ENCODE measurements at regions not wholly inside any gene's neighbourhood (a gene's known extent, or its start where the extent isn't known, plus 50 kb on each side); places are given as distances from the start of the nearest gene placed in this dataset.
"Not testable (repeated sequence)": the region's sequence is repeated elsewhere in the genome, so short reads cannot be mapped to it uniquely, and the experiment has no call there.

- intact Hi-C loops (cut with DNase I) = loop anchor here in 1 of 2 donors (2.0 kb wide), 1 partner anchor 79 kb away; no protein-coding TSS in a partner anchor
- no peak for DNase-seq (ENCODE audit: low spot score)
Measured at GRCh38 chr6:82617648-82618047, 254.0 kb downstream of the TPBG start.

- intact Hi-C loops (cut with DNase I) = loop anchor here in 1 of 2 donors (2.0 kb wide), 1 partner anchor 77 kb away; no protein-coding TSS in a partner anchor
- no peak for DNase-seq (ENCODE audit: low spot score)
Measured at GRCh38 chr6:82619573-82619972, 256.0 kb downstream of the TPBG start.

- intact Hi-C loops (cut with DNase I) = no loop called here
- no peak for DNase-seq (ENCODE audit: low spot score)
Measured at GRCh38 chr6:82622461-82622860, 258.8 kb downstream of the TPBG start.

- no peak for DNase-seq (ENCODE audit: low spot score)
- intact Hi-C loops (cut with DNase I) = no loop called here
Measured at GRCh38 chr6:82624251-82624650, 260.6 kb downstream of the TPBG start.

GRCh38 chr6:82626946-82627345, 263.3 kb downstream of the TPBG start:
- intact Hi-C loops (cut with DNase I) = not testable (repeated sequence)

GRCh38 chr6:82629921-82630320, 266.3 kb downstream of the TPBG start:
- intact Hi-C loops (cut with DNase I) = no loop called here
- no peak for DNase-seq (ENCODE audit: low spot score)

More at GRCh38 chr6:82626946-82627345, 263.3 kb downstream of the TPBG start:
- not testable (repeated sequence) for DNase-seq (ENCODE audit: low spot score)

- intact Hi-C loops (cut with DNase I) = no loop called here
- no peak for DNase-seq (ENCODE audit: low spot score)
Measured at GRCh38 chr6:82641677-82642076, 278.1 kb downstream of the TPBG start.

- DNase-seq (ENCODE audit: low spot score) = no peak
- intact Hi-C loops (cut with DNase I) = no loop called here
Measured at GRCh38 chr6:82645536-82646230, 282.1 kb downstream of the TPBG start.

GRCh38 chr6:82646231-82646615, 282.6 kb downstream of the TPBG start:
- intact Hi-C loops (cut with DNase I) = no loop called here

GRCh38 chr6:82651845-82652335, 288.3 kb downstream of the TPBG start:
- intact Hi-C loops (cut with DNase I) = no loop called here
- DNase-seq (ENCODE audit: low spot score) = no peak

More at GRCh38 chr6:82646231-82646615, 282.6 kb downstream of the TPBG start:
- no peak for DNase-seq (ENCODE audit: low spot score)

GRCh38 chr6:82679232-82679631, 315.6 kb downstream of the TPBG start:
- DNase-seq (ENCODE audit: low spot score) = no peak
- intact Hi-C loops (cut with DNase I) = no loop called here

- no peak for DNase-seq (ENCODE audit: low spot score)
- intact Hi-C loops (cut with DNase I) = no loop called here
Measured at GRCh38 chr6:82680192-82680591, 316.6 kb downstream of the TPBG start.

GRCh38 chr6:82681119-82681714, 317.6 kb downstream of the TPBG start:
- intact Hi-C loops (cut with DNase I) = no loop called here

GRCh38 chr6:82686719-82687118, 323.1 kb downstream of the TPBG start:
- intact Hi-C loops (cut with DNase I) = no loop called here
- DNase-seq (ENCODE audit: low spot score) = no peak

More at GRCh38 chr6:82681119-82681714, 317.6 kb downstream of the TPBG start:
- DNase-seq (ENCODE audit: low spot score) = no peak

- intact Hi-C loops (cut with DNase I) = no loop called here
- no peak for DNase-seq (ENCODE audit: low spot score)
Measured at GRCh38 chr6:82687855-82688254, 324.2 kb downstream of the TPBG start.

- no peak for DNase-seq (ENCODE audit: low spot score)
- intact Hi-C loops (cut with DNase I) = no loop called here
Measured at GRCh38 chr6:82690283-82690682, 326.7 kb downstream of the TPBG start.

GRCh38 chr6:82691997-82692396, 328.4 kb downstream of the TPBG start:
- intact Hi-C loops (cut with DNase I) = no loop called here
- DNase-seq (ENCODE audit: low spot score) = no peak

GRCh38 chr6:82693094-82693493, 329.5 kb downstream of the TPBG start:
- intact Hi-C loops (cut with DNase I) = no loop called here
- DNase-seq (ENCODE audit: low spot score) = no peak

GRCh38 chr6:82701341-82701740, 337.7 kb downstream of the TPBG start:
- intact Hi-C loops (cut with DNase I) = no loop called here
- no peak for DNase-seq (ENCODE audit: low spot score)

- intact Hi-C loops (cut with DNase I) = no loop called here
- DNase-seq (ENCODE audit: low spot score) = no peak
Measured at GRCh38 chr6:82702574-82702973, 339.0 kb downstream of the TPBG start.

GRCh38 chr6:82703230-82703629, 339.6 kb downstream of the TPBG start:
- DNase-seq (ENCODE audit: low spot score) = no peak
- intact Hi-C loops (cut with DNase I) = no loop called here
